Fibroblast of the aortic adventitia (primary cell): ENCODE measurements at regions not wholly inside any gene's neighbourhood (a gene's known extent, or its start where the extent isn't known, plus 50 kb on each side); places are given as distances from the start of the nearest gene placed in this dataset.

Source experiments
- DNase-seq: peaks from one replicate; pipeline ENCODE4 v3.0.0-alpha.2; 2010; ENCODE audit warnings: low read depth
- H3K4me3 ChIP-seq: 2 replicates; pipeline ENCODE4 v1.5.1; 2011; ENCODE audit warnings: low read depth, mild to moderate bottlenecking, control low read depth, low read length, moderate library complexity
- CTCF ChIP-seq: IDR thresholded peaks from 2 replicates; pipeline ENCODE4 v1.5.1; 2011; ENCODE audit warnings: mild to moderate bottlenecking, low read length, control low read depth, inconsistent platforms; ENCODE audit not compliant: insufficient read depth

DNA sequence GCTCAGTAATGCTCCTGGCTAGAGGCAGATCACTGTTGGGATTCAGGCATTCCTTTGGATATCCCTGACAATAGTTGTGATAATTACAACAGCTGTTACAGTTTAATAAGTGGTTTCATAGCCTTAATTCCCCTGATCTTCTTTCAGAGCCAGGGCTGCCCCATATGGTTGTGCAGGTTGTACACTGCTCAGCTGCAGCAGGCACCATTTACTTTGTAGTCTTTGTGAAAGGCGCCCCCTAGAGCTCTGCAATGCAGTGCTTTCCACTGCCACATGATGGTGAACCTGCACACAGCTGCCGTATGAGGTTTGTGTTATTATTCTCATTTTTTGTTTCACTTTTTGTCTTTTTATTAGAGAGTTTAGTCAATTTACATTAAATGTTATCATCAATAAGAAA, 239.1 kb downstream of the KCNS3 start:
- DNase-seq = peak; percentile 44
- TF ChIP-seq CTCF = peak; percentile 73
- H3K4me3 ChIP-seq = no peak overlapping the region

DNA sequence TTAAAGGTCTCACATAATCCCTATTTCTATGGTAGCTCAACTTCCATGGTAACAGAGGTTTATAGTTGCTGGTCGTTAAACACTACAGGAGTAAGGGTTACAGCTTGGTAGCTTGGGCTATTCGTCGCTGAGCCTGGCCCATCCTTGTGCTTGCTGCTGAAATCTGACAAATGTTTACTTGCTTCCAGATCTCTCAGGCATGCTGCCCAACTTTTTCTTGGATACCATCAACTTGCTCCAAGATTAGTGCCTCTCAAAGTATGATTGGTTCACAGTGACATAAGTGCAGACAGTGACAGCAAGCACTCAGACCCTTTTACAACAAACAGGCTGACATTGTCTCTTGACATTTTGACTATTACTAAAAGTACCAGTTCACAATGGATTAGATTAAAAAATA, 231.8 kb downstream of the KCNS3 start:
- DNase-seq = no peak
- TF ChIP-seq CTCF = no peak
- H3K4me3 ChIP-seq = no peak overlapping the region

DNA sequence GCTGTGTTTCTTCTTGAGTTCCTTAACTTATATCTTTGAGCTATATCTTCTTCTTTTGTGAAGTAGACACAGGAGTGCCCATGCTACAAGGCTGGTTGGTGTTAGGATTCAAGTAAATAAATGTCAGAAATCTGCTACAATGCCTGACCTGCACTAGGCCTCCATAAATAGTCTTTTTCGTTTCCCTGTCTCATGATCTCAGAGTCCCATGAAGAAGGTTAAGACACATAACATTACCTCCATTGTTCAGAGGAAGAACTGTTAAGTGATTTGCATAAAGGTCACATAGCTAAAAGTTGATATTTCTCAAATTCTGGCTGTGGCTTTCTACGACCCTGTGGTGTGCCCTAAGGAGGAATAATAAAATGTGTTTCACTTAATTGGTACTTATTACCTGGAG, 228.4 kb downstream of the KCNS3 start:
- no peak for TF ChIP-seq CTCF
- DNase-seq = no peak
- no peak overlapping the region for H3K4me3 ChIP-seq

DNA sequence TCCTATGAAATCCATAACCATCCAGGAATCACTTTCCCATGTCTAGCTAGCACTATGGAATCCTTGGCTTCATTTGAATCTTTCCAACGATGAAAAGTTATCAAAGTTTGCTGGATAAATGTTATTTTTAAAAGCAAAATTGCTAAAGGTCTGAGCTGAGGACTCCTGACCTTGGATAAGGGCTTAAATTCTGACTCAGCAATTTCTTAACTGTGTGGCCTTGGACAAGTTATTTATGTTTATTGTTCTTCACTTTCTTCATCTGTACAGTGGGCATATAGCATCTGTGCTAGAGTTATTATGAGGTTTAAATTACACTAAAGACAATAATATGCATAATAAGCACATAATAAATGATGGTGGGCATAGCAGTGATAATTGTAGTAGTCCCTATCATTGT, 227.5 kb downstream of the KCNS3 start:
- no peak overlapping the region for H3K4me3 ChIP-seq
- no peak for TF ChIP-seq CTCF
- DNase-seq = no peak

GRCh38 chr2:18104595-18105224, 226.2 kb downstream of the KCNS3 start:
- TF ChIP-seq CTCF = no peak
- no peak overlapping the region for H3K4me3 ChIP-seq
- no peak for DNase-seq

- no peak for DNase-seq
- no peak for TF ChIP-seq CTCF
- H3K4me3 ChIP-seq = no peak overlapping the region
Observed at GRCh38 chr2:18096836-18097405, 218.5 kb downstream of the KCNS3 start.

DNA sequence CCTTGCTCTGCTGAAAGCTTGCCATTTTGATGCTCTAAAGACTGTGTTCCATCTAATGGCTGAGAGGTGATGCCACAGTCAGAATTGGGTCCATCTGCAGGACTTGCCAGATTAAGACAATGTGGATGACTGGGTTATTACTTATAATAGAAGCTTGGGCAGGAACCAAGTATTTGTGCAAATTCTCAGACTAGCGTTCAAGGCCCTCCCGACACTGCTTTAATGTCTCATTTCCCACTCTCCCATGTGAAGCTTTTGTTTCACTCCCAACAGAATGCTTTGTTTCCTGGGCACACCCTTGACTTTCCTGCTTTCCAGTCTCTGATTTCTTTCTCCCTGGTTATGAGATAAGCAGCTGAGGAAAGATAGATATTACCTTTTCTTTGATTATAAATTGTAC, 215.8 kb downstream of the KCNS3 start:
- DNase-seq = peak; percentile 4
- TF ChIP-seq CTCF = no peak
- H3K4me3 ChIP-seq = no peak overlapping the region
